Adipocyte (in vitro differentiated cells): ENCODE measurements at regions not wholly inside any gene's neighbourhood (a gene's known extent, or its start where the extent isn't known, plus 50 kb on each side); places are given as distances from the start of the nearest gene placed in this dataset.

Experiments
- DNase-seq: peaks from one replicate; pipeline ENCODE4 v3.0.0-alpha.2; 2015; ENCODE audit warnings: low read depth
- H3K27me3 ChIP-seq: replicated peaks from 2 replicates; pipeline ENCODE4 v1.7.0; 2013; ENCODE audit warnings: mild to moderate bottlenecking, low read length, moderate library complexity; ENCODE audit not compliant: control insufficient read depth, insufficient read depth
- H3K36me3 ChIP-seq: 2 replicates; pipeline ENCODE4 v1.7.0; 2013; ENCODE audit warnings: low read length, mild to moderate bottlenecking, moderate library complexity; ENCODE audit not compliant: control insufficient read depth, insufficient read depth, severe bottlenecking
- H3K4me1 ChIP-seq: 2 replicates; pipeline ENCODE4 v1.7.0; 2013; ENCODE audit warnings: mild to moderate bottlenecking, low read length, moderate library complexity; ENCODE audit not compliant: control insufficient read depth, insufficient read depth
- H3K4me3 ChIP-seq: 2 replicates; pipeline ENCODE4 v1.7.0; 2013; ENCODE audit warnings: mild to moderate bottlenecking, low read length, moderate library complexity
- H3K9ac ChIP-seq: 2 replicates; pipeline ENCODE4 v1.7.0; 2013; ENCODE audit warnings: mild to moderate bottlenecking, low read length, moderate library complexity
- H3K9me3 ChIP-seq: 2 replicates; pipeline ENCODE4 v1.7.0; 2013; ENCODE audit warnings: mild to moderate bottlenecking, low read length, moderate library complexity; ENCODE audit not compliant: control insufficient read depth

DNA sequence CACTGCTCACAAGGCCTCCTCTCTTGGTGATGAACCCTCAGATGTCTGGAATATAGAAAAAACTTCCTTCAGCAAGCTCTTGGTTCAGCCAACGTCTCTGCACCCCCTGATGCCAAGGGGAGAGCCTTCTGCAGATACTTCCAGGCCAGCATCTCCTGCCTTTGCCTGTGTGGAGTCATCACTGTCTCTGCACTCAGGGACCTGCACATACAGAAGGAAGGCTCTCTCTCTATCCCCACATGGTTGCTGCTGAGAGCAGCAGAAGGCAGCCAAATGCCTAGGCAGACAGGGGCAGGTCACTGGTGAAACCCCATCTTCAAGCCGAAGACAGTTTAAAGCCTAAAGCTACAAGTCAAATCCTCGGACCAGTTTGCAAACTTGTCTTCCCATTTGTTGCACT is 137.6 kb downstream of the WDR11 start:
- no peak for DNase-seq
- Histone ChIP-seq H3K4me3 (no peak overlapping the region), H3K36me3 (no peaks in the 10 kb centered on the region), H3K4me1 (no peaks in the 10 kb centered on the region), H3K27me3 (no peaks in the 10 kb centered on the region), H3K9ac (no peak overlapping the region), H3K9me3 (peaks cover 19% of the 10 kb centered on the region)

- Histone ChIP-seq H3K36me3 (no peaks in the 10 kb centered on the region), H3K27me3 (no peaks in the 10 kb centered on the region), H3K4me1 (no peaks in the 10 kb centered on the region), H3K9ac (no peak overlapping the region), H3K9me3 (peaks cover 25% of the 10 kb centered on the region), H3K4me3 (no peak overlapping the region)
- DNase-seq, result no peak
Observed at GRCh38 chr10:120989279-120989678, 138.1 kb downstream of the WDR11 start.

GRCh38 chr10:120989996-120990598 is 138.9 kb downstream of the WDR11 start:
- no peaks in the 10 kb centered on the region for H3K4me1 ChIP-seq
- no peak for DNase-seq

GRCh38 chr10:120990831-120991230 is 139.7 kb downstream of the WDR11 start:
- H3K27me3 ChIP-seq, result no peaks in the 10 kb centered on the region
- H3K4me1 ChIP-seq, result no peaks in the 10 kb centered on the region
- peaks cover 27% of the 10 kb centered on the region for H3K9me3 ChIP-seq
- DNase-seq, result no peak
- H3K4me3 ChIP-seq, result no peak overlapping the region
- H3K36me3 ChIP-seq, result no peaks in the 10 kb centered on the region
- no peak overlapping the region for H3K9ac ChIP-seq

More at GRCh38 chr10:120989996-120990598, 138.9 kb downstream of the WDR11 start:
- H3K9ac ChIP-seq, result no peak overlapping the region
- H3K36me3 ChIP-seq, result no peaks in the 10 kb centered on the region
- H3K4me3 ChIP-seq, result no peak overlapping the region
- H3K27me3 ChIP-seq, result no peaks in the 10 kb centered on the region
- H3K9me3 ChIP-seq, result peaks cover 27% of the 10 kb centered on the region

- H3K36me3 ChIP-seq, result no peaks in the 10 kb centered on the region
- H3K4me1 ChIP-seq, result no peaks in the 10 kb centered on the region
- DNase-seq, result no peak
Observed at GRCh38 chr10:120993089-120993488, 141.9 kb downstream of the WDR11 start.

DNA sequence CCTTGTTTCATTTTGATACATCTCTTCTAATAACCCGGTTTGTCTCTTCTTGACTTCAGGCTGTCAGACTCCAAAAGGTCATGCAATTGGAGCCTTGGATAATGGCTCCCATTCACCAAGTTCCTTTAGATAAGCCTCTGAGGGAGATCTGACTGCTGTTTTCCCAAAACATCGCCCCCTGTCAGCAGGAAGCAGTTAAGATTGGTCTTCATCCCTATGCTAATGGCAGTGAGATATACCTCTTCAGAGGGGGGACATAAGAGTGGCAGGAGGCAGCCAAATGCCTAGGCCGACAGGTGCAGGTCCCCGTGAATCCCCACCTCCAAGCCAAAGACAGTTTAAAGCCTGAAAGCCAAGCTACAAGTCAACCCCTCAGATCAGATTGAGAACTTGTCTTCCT is 144.6 kb downstream of the WDR11 start:
- no peak for DNase-seq
- Histone ChIP-seq H3K36me3 (no peaks in the 10 kb centered on the region), H3K27me3 (no peaks in the 10 kb centered on the region), H3K9ac (no peak overlapping the region), H3K4me3 (no peak overlapping the region), H3K4me1 (no peaks in the 10 kb centered on the region), H3K9me3 (peaks cover 21% of the 10 kb centered on the region)

More at GRCh38 chr10:120993089-120993488, 141.9 kb downstream of the WDR11 start:
- no peak overlapping the region for H3K9ac ChIP-seq
- no peaks in the 10 kb centered on the region for H3K27me3 ChIP-seq
- H3K9me3 ChIP-seq, result peaks cover 27% of the 10 kb centered on the region
- H3K4me3 ChIP-seq, result no peak overlapping the region

DNA sequence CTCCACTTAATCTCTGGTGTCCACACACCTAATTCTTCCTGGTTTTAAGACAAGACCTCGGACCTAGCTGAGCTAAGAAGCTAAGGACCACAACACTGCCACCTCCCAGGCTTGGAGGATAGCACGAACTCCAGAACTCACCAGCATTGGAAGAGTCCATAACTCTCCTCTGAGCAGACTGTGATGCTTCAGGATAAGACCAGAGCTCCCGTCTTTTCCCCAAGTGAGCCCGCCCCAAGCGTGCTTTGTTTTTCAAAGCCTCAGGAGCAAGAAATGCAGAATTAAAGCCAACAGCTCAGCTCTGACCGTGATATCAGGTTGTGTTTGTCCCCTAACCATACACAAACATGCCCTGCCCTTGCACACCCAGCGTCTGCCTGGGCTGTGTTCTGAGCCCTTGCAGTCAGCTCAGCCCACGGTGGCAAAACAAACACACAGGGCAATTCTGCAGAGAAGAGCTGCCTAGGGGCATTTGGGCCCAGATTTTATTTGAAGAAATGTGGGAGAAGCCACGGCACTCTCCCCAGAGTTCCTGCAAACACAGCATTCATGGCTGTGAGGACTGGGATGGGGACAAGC is 145.4 kb downstream of the WDR11 start:
- Histone ChIP-seq H3K9me3 (peaks cover 14% of the 10 kb centered on the region), H3K36me3 (no peaks in the 10 kb centered on the region), H3K4me3 (no peak overlapping the region), H3K27me3 (no peaks in the 10 kb centered on the region), H3K9ac (no peak overlapping the region), H3K4me1 (no peaks in the 10 kb centered on the region)
- DNase-seq, result no peak

- H3K4me1 ChIP-seq, result no peaks in the 10 kb centered on the region
- no peaks in the 10 kb centered on the region for H3K36me3 ChIP-seq
- H3K9ac ChIP-seq, result no peak overlapping the region
- no peak overlapping the region for H3K4me3 ChIP-seq
- no peaks in the 10 kb centered on the region for H3K27me3 ChIP-seq
- H3K9me3 ChIP-seq, result peaks cover 12% of the 10 kb centered on the region
- DNase-seq, result no peak
Observed at GRCh38 chr10:120997313-120997712, 146.2 kb downstream of the WDR11 start.

DNA sequence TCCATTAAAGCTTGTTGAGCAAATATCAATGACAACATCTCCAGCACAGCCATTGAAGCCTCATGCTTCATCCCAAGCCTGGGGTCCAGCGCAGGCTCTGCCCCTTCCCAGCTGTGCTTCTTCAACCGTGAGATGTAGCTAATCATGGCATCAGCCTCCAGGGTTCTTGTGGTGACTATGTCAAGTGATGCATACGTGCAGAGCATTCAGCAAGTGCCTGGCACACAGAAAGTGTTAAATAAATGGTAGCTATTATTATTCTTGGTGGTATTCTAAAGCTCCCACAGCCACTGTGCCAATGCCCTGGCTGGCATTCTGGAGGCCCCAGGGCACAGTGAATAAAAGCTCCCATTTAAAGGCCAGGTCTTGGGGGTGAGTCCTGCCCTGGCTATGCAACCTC is 146.6 kb downstream of the WDR11 start:
- Histone ChIP-seq H3K27me3 (no peaks in the 10 kb centered on the region), H3K9ac (no peak overlapping the region), H3K4me1 (no peaks in the 10 kb centered on the region), H3K9me3 (peaks cover 12% of the 10 kb centered on the region), H3K4me3 (no peak overlapping the region), H3K36me3 (no peaks in the 10 kb centered on the region)
- no peak for DNase-seq

DNA sequence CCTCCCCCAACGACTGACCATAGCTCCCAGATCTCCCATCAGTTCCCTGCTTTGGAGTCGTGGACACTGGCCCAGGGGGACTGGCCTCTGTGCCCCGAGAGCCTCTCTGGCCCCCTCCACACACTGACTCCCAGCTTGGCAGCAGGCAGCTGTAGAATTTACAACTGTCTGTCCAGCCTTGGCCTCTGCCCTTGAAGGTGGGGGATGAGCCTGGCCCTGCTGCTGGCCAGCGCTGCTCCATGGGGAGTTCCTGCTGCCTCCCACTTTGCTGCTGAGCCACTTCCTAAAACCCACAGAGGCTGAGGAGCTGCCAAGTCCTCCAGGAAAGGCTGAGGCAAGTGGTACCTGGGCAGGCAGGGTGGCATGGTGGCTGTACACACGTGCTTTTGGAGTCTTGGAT is 147.1 kb downstream of the WDR11 start:
- Histone ChIP-seq H3K9ac (no peak overlapping the region), H3K27me3 (no peaks in the 10 kb centered on the region), H3K4me3 (no peak overlapping the region), H3K9me3 (peaks cover 12% of the 10 kb centered on the region), H3K4me1 (no peaks in the 10 kb centered on the region), H3K36me3 (no peaks in the 10 kb centered on the region)
- no peak for DNase-seq

DNA sequence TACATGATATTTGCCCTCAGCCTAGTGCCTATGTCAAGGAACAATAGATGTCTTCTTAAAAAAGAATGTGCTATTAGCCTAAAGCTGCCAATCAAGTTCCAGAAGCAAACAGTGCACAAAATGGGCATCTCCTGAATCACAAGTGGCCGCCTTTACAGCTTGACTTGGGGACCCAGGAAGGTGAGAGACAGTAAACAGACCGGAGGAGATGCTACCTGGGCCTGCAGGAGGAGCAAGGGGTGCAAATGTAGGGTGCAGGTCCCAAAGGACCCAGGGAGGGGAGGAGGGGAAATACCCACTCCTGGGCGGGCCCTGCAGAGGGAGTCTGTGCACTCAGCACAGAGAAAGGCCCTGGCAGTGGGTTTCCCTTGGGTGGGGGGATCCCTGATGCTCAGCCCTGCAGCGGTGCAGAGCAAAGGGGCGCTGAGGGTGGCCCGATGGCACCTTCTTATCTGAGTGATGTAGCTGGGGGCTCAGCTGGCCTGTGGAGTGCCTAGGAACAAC is 147.7 kb downstream of the WDR11 start:
- H3K4me3 ChIP-seq, result no peak overlapping the region
- no peaks in the 10 kb centered on the region for H3K27me3 ChIP-seq
- no peaks in the 10 kb centered on the region for H3K4me1 ChIP-seq
- H3K9ac ChIP-seq, result no peak overlapping the region
- no peaks in the 10 kb centered on the region for H3K36me3 ChIP-seq
- H3K9me3 ChIP-seq, result peaks cover 10% of the 10 kb centered on the region
- no peak for DNase-seq

DNA sequence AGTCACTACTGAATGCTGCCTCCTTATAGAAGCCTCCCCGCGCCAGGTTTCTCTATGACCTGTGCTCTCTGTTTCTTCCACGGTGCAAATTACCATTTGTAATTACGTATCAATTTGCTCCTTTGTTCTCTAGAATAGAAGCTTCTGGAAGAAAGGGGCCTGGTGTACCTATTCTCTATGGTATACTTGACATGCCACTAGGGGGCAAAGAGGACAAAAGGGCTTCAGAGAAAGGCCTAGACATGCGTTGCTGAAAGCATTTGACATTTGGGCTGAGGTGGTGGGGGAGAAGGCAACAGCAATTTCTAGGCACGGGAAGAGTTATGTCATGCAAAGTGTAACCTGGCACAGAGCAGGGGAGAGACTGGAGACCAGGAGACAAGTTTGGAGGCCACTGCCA is 148.7 kb downstream of the WDR11 start:
- Histone ChIP-seq H3K4me1 (no peaks in the 10 kb centered on the region), H3K36me3 (no peaks in the 10 kb centered on the region), H3K27me3 (no peaks in the 10 kb centered on the region), H3K4me3 (no peak overlapping the region), H3K9me3 (peaks cover 12% of the 10 kb centered on the region), H3K9ac (no peak overlapping the region)
- DNase-seq, result no peak
